Omental fat pad (tissue), 3 donors: ENCODE measurements at regions not wholly inside any gene's neighbourhood (a gene's known extent, or its start where the extent isn't known, plus 50 kb on each side); places are given as distances from the start of the nearest gene placed in this dataset.

Source experiments
- ATAC-seq: fragments of 150-250 bp; one replicate; pipeline ENCODE4 v1.9.1; 2016; ENCODE audit warnings: mild to moderate bottlenecking, moderate library complexity; ENCODE audit not compliant: low FRiP score
- DNase-seq: peaks from one replicate; pipeline ENCODE4 v3.0.0-alpha.2; 2019; ENCODE audit warnings: low spot score
- CTCF ChIP-seq, 3 donors: fragments of 450-650 bp; IDR thresholded peaks; one replicate each; pipeline ENCODE4 v1.5.1; 2016 to 2017; ENCODE audit warnings: antibody characterized with exemption in 3 of 3, mild to moderate bottlenecking in 3 of 3, moderate library complexity in 2 of 3

DNA sequence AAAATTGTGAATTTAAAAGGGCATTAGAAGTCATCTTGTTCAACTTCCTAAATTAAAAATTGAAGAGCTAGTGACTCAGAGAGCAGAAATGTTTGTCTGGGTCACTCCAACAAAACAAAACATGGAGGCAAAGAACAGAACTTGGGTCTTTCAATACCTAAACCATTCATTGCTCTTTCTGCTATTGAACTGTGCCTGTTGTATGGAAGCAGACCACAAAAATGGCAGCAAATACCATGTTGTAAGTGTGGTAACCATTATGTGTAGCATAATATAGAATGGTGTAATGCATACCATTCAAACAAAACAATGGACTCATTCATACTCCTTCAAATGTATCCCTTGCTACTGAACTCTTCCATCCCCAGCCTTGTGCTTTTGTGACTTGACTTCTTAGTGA, 360.2 kb upstream of the NRG3 start:
- no peak for TF ChIP-seq CTCF (IDR thresholded peaks at IDR 0.05)
- DNase-seq, result no peak
- ATAC-seq, result no peak

- no peak for TF ChIP-seq CTCF (IDR thresholded peaks at IDR 0.05)
- no peak for ATAC-seq
- no peak for DNase-seq
Observed at GRCh38 chr10:81520688-81521087, 354.3 kb upstream of the NRG3 start.

- no peak for ATAC-seq
- no peak for TF ChIP-seq CTCF (IDR thresholded peaks at IDR 0.05)
- no peak for DNase-seq
Observed at GRCh38 chr10:81524467-81524866, 350.5 kb upstream of the NRG3 start.

DNA sequence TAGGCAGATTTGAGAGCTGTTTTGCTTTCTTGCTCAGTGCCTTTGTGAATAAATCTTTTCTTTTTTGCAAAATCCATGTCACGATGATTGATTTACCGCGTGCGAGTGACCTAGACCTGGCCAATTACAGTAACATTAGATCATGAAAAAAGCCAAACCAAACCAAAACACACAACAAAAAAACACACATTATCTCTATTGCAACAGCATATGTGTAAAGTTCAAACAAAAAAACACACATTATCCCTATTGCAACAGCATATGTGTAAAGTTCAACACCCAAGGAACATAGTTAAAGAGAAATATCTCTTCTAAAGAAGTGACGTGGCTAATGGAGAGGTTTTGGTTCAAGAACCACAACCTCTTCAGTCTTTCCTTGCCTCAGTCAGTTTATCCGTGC, 342.6 kb upstream of the NRG3 start:
- ATAC-seq (no peak), DNase-seq (no peak)
- no peak for TF ChIP-seq CTCF (IDR thresholded peaks at IDR 0.05)

- no peak for TF ChIP-seq CTCF (IDR thresholded peaks at IDR 0.05)
- DNase-seq (no peak), ATAC-seq (no peak)
Observed at GRCh38 chr10:81534991-81535390, 340.0 kb upstream of the NRG3 start.

DNA sequence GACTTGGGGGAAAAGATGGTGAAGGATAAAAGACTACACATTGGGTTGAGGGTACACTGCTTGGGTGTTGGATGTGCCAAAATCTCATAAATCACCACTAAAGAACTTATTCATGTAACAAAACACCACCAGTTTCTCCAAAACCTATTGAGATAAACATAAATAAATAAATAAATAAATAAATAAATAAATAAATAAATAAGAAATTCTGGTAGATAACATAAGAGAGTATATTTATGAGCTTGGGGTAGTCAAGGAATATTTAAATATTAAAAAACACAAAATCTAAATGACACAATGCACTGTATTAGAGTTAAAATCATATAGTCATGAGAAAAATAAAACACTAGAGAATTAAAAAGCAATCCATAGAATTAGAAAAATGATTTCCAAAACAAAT, 333.5 kb upstream of the NRG3 start:
- TF ChIP-seq CTCF (IDR thresholded peaks at IDR 0.05), result no peak
- DNase-seq (no peak), ATAC-seq (no peak)

- ATAC-seq, result no peak
Observed at GRCh38 chr10:81546243-81546642, 328.8 kb upstream of the NRG3 start.

More at GRCh38 chr10:81546243-81546642, 328.8 kb upstream of the NRG3 start:
- no peak for TF ChIP-seq CTCF (IDR thresholded peaks at IDR 0.05)
- DNase-seq, result no peak
